Stimulated activated CD4-positive, alpha-beta T cell treated with anti-CD3 and anti-CD28 coated beads, TNF-alpha, amount 100 ng/mL, for 24 hours (primary cell): ENCODE measurements at regions not wholly inside any gene's neighbourhood (a gene's known extent, or its start where the extent isn't known, plus 50 kb on each side); places are given as distances from the start of the nearest gene placed in this dataset.
"Not testable (repeated sequence)": the region's sequence is repeated elsewhere in the genome, so short reads cannot be mapped to it uniquely, and the experiment has no call there.

Experiments
- DNase-seq, 3 experiments: peaks; one replicate each; pipeline ENCODE4 v3.0.0-alpha.2; 2020; ENCODE audit warnings: low read depth in 3 of 3

GRCh38 chr3:95271395-95271794 is 1208.5 kb downstream of the NSUN3 start:
- DNase-seq = no peak

- DNase-seq = no peak
Observed at GRCh38 chr3:95272166-95272565, 1209.3 kb downstream of the NSUN3 start.

GRCh38 chr3:95272781-95273180 is 1209.9 kb downstream of the NSUN3 start:
- DNase-seq = no peak

GRCh38 chr3:95277613-95278012 is 1214.8 kb downstream of the NSUN3 start:
- no peak for DNase-seq

GRCh38 chr3:95280711-95281352 is 1218.0 kb downstream of the NSUN3 start:
- DNase-seq = no peak

GRCh38 chr3:95289295-95289694 is 1226.4 kb downstream of the NSUN3 start:
- DNase-seq = no peak

- DNase-seq = no peak
Observed at GRCh38 chr3:95297581-95297980, 1234.7 kb downstream of the NSUN3 start.

- no peak for DNase-seq
Observed at GRCh38 chr3:95302044-95302443, 1239.2 kb downstream of the NSUN3 start.

- no peak for DNase-seq
Observed at GRCh38 chr3:95310560-95310959, 1247.7 kb downstream of the NSUN3 start.

GRCh38 chr3:95311272-95311671 is 1248.4 kb downstream of the NSUN3 start:
- no peak for DNase-seq

- DNase-seq = no peak
Observed at GRCh38 chr3:95312650-95313049, 1249.8 kb downstream of the NSUN3 start.

GRCh38 chr3:95319921-95320494 is 1257.1 kb downstream of the NSUN3 start:
- DNase-seq = no peak

GRCh38 chr3:95327478-95327877 is 1264.6 kb downstream of the NSUN3 start:
- no peak for DNase-seq

GRCh38 chr3:95333826-95334225 is 1271.0 kb downstream of the NSUN3 start:
- DNase-seq = no peak

GRCh38 chr3:95334461-95334860 is 1271.6 kb downstream of the NSUN3 start:
- DNase-seq = no peak

GRCh38 chr3:95335517-95335916 is 1272.7 kb downstream of the NSUN3 start:
- DNase-seq = no peak

GRCh38 chr3:95338446-95338845 is 1275.6 kb downstream of the NSUN3 start:
- DNase-seq = no peak

- DNase-seq = no peak
Observed at GRCh38 chr3:95341314-95341713, 1278.5 kb downstream of the NSUN3 start.

GRCh38 chr3:95343228-95343627 is 1280.4 kb downstream of the NSUN3 start:
- no peak for DNase-seq

- no peak for DNase-seq
Observed at GRCh38 chr3:95343767-95344166, 1280.9 kb downstream of the NSUN3 start.

GRCh38 chr3:95347936-95348335 is 1285.1 kb downstream of the NSUN3 start:
- not testable (repeated sequence) for DNase-seq

- no peak for DNase-seq
Observed at GRCh38 chr3:95348879-95349278, 1286.0 kb downstream of the NSUN3 start.

- no peak for DNase-seq
Observed at GRCh38 chr3:95350049-95350448, 1287.2 kb downstream of the NSUN3 start.

- DNase-seq = no peak
Observed at GRCh38 chr3:95351158-95351557, 1288.3 kb downstream of the NSUN3 start.
